ENCODE measurements at regions not wholly inside any gene's neighbourhood (a gene's known extent, or its start where the extent isn't known, plus 50 kb on each side); places are given as distances from the start of the nearest gene placed in this dataset.

DNA sequence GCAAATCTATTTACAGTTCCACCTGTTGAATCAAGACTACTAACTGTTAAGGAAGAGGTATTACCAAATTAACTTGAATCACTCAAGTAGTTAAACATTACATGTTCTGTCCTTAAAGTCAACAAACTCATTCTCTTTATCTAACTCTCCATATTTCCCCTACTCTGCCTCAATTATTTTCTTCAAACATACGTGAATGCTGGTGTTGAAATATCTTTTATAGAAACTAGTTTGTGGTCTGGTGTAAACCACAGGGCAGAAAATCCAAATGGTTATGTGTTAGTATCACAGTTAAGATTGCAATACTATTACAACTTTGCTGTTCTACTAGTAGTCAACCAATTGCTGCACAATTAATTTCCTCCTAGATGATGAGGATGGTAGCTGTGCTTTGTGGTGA, 603.5 kb downstream of the KCTD16 start:
- no peak overlapping the region for H3K4me3 Mint-ChIP-seq
- ATAC-seq, result no peak

More for the DNA sequence above, 603.5 kb downstream of the KCTD16 start:
- H3K27me3 Mint-ChIP-seq (ENCODE audit: insufficient read depth, low read depth, poor library complexity), result no peaks in the 10 kb centered on the region
- no peaks in the 10 kb centered on the region for H3K36me3 Mint-ChIP-seq (ENCODE audit: low read depth)
- H3K4me1 ChIP-seq (ENCODE audit: insufficient read depth), result no peaks in the 10 kb centered on the region
- H4K20me1 ChIP-seq (replicated peaks; ENCODE audit: insufficient read depth), result no peaks in the 10 kb centered on the region
- TF ChIP-seq ZNF114 (CRISPR knock-in tag; IDR thresholded peaks at IDR 0.05), result no peak
- TF ChIP-seq, protein P1, sequence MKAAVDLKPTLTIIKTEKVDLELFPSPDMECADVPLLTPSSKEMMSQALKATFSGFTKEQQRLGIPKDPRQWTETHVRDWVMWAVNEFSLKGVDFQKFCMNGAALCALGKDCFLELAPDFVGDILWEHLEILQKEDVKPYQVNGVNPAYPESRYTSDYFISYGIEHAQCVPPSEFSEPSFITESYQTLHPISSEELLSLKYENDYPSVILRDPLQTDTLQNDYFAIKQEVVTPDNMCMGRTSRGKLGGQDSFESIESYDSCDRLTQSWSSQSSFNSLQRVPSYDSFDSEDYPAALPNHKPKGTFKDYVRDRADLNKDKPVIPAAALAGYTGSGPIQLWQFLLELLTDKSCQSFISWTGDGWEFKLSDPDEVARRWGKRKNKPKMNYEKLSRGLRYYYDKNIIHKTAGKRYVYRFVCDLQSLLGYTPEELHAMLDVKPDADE (IDR thresholded peaks at IDR 0.05), result no peak
- TF ChIP-seq STAT1 (IDR thresholded peaks at IDR 0.05; ENCODE audit: unreplicated experiment), result no peak
- TF ChIP-seq NANOG (IDR thresholded peaks at IDR 0.05; ENCODE audit: borderline replicate concordance), result no peak
- TF ChIP-seq, protein P2, sequence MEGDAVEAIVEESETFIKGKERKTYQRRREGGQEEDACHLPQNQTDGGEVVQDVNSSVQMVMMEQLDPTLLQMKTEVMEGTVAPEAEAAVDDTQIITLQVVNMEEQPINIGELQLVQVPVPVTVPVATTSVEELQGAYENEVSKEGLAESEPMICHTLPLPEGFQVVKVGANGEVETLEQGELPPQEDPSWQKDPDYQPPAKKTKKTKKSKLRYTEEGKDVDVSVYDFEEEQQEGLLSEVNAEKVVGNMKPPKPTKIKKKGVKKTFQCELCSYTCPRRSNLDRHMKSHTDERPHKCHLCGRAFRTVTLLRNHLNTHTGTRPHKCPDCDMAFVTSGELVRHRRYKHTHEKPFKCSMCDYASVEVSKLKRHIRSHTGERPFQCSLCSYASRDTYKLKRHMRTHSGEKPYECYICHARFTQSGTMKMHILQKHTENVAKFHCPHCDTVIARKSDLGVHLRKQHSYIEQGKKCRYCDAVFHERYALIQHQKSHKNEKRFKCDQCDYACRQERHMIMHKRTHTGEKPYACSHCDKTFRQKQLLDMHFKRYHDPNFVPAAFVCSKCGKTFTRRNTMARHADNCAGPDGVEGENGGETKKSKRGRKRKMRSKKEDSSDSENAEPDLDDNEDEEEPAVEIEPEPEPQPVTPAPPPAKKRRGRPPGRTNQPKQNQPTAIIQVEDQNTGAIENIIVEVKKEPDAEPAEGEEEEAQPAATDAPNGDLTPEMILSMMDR (conservative IDR thresholded peaks at IDR 0.05; ENCODE audit: low read depth in 2 of 2), result no peak
- no peak for TF ChIP-seq EZH2phosphoT487 (IDR thresholded peaks at IDR 0.05; ENCODE audit: unreplicated experiment)
- TF ChIP-seq ZNF331 (CRISPR knock-in tag; IDR thresholded peaks at IDR 0.05; ENCODE audit: low read depth), result no peak
- TF ChIP-seq EZH2 (IDR thresholded peaks at IDR 0.05; ENCODE audit: low read depth, unreplicated experiment), result no peak
- TF ChIP-seq, protein P3, sequence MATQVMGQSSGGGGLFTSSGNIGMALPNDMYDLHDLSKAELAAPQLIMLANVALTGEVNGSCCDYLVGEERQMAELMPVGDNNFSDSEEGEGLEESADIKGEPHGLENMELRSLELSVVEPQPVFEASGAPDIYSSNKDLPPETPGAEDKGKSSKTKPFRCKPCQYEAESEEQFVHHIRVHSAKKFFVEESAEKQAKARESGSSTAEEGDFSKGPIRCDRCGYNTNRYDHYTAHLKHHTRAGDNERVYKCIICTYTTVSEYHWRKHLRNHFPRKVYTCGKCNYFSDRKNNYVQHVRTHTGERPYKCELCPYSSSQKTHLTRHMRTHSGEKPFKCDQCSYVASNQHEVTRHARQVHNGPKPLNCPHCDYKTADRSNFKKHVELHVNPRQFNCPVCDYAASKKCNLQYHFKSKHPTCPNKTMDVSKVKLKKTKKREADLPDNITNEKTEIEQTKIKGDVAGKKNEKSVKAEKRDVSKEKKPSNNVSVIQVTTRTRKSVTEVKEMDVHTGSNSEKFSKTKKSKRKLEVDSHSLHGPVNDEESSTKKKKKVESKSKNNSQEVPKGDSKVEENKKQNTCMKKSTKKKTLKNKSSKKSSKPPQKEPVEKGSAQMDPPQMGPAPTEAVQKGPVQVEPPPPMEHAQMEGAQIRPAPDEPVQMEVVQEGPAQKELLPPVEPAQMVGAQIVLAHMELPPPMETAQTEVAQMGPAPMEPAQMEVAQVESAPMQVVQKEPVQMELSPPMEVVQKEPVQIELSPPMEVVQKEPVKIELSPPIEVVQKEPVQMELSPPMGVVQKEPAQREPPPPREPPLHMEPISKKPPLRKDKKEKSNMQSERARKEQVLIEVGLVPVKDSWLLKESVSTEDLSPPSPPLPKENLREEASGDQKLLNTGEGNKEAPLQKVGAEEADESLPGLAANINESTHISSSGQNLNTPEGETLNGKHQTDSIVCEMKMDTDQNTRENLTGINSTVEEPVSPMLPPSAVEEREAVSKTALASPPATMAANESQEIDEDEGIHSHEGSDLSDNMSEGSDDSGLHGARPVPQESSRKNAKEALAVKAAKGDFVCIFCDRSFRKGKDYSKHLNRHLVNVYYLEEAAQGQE (IDR thresholded peaks at IDR 0.05; ENCODE audit: unreplicated experiment), result no peak
- TF ChIP-seq, protein P4, sequence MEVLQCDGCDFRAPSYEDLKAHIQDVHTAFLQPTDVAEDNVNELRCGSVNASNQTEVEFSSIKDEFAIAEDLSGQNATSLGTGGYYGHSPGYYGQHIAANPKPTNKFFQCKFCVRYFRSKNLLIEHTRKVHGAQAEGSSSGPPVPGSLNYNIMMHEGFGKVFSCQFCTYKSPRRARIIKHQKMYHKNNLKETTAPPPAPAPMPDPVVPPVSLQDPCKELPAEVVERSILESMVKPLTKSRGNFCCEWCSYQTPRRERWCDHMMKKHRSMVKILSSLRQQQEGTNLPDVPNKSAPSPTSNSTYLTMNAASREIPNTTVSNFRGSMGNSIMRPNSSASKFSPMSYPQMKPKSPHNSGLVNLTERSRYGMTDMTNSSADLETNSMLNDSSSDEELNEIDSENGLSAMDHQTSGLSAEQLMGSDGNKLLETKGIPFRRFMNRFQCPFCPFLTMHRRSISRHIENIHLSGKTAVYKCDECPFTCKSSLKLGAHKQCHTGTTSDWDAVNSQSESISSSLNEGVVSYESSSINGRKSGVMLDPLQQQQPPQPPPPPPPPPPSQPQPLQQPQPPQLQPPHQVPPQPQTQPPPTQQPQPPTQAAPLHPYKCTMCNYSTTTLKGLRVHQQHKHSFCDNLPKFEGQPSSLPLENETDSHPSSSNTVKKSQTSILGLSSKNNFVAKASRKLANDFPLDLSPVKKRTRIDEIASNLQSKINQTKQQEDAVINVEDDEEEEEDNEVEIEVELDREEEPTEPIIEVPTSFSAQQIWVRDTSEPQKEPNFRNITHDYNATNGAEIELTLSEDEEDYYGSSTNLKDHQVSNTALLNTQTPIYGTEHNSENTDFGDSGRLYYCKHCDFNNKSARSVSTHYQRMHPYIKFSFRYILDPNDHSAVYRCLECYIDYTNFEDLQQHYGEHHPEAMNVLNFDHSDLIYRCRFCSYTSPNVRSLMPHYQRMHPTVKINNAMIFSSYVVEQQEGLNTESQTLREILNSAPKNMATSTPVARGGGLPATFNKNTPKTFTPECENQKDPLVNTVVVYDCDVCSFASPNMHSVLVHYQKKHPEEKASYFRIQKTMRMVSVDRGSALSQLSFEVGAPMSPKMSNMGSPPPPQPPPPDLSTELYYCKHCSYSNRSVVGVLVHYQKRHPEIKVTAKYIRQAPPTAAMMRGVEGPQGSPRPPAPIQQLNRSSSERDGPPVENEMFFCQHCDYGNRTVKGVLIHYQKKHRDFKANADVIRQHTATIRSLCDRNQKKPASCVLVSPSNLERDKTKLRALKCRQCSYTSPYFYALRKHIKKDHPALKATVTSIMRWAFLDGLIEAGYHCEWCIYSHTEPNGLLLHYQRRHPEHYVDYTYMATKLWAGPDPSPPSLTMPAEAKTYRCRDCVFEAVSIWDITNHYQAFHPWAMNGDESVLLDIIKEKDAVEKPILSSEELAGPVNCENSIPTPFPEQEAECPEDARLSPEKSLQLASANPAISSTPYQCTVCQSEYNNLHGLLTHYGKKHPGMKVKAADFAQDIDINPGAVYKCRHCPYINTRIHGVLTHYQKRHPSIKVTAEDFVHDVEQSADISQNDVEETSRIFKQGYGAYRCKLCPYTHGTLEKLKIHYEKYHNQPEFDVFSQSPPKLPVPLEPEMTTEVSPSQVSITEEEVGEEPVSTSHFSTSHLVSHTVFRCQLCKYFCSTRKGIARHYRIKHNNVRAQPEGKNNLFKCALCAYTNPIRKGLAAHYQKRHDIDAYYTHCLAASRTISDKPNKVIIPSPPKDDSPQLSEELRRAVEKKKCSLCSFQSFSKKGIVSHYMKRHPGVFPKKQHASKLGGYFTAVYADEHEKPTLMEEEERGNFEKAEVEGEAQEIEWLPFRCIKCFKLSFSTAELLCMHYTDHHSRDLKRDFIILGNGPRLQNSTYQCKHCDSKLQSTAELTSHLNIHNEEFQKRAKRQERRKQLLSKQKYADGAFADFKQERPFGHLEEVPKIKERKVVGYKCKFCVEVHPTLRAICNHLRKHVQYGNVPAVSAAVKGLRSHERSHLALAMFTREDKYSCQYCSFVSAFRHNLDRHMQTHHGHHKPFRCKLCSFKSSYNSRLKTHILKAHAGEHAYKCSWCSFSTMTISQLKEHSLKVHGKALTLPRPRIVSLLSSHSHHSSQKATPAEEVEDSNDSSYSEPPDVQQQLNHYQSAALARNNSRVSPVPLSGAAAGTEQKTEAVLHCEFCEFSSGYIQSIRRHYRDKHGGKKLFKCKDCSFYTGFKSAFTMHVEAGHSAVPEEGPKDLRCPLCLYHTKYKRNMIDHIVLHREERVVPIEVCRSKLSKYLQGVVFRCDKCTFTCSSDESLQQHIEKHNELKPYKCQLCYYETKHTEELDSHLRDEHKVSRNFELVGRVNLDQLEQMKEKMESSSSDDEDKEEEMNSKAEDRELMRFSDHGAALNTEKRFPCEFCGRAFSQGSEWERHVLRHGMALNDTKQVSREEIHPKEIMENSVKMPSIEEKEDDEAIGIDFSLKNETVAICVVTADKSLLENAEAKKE (CRISPR knock-in tag; IDR thresholded peaks at IDR 0.05), result no peak
- TF ChIP-seq CREB1 (CRISPR knock-in tag; IDR thresholded peaks at IDR 0.05; ENCODE audit: low read depth), result no peak
- TF ChIP-seq JUNB (IDR thresholded peaks at IDR 0.05; ENCODE audit: unreplicated experiment), result no peak
- H3K79me2 ChIP-seq (replicated peaks; ENCODE audit: insufficient read depth), result no peaks in the 10 kb centered on the region
- H3K4me3 ChIP-seq, result no peak overlapping the region
- no peaks in the 10 kb centered on the region for H3K27me3 ChIP-seq (ENCODE audit: insufficient read depth)
- H2AFZ ChIP-seq, result no peak overlapping the region
- no peak for DNase-seq (ENCODE audit: low spot score)
- no peaks in the 10 kb centered on the region for H3K36me3 ChIP-seq (ENCODE audit: insufficient read depth)
- H3K27ac ChIP-seq (ENCODE audit: low read depth), result no peak overlapping the region
- no peaks in the 10 kb centered on the region for H3K4me1 Mint-ChIP-seq
- no peak overlapping the region for H3K4me2 ChIP-seq
- H3K9me3 Mint-ChIP-seq, result no peaks in the 10 kb centered on the region
- H3K27ac Mint-ChIP-seq, result no peak overlapping the region
- no peaks in the 10 kb centered on the region for H3F3A ChIP-seq (replicated peaks; ENCODE audit: low read depth)
- H3K9me2 ChIP-seq (ENCODE audit: insufficient read depth), result no peaks in the 10 kb centered on the region

Data from GM23338 (cell line).